GM23338 (cell line): ENCODE measurements at regions not wholly inside any gene's neighbourhood (a gene's known extent, or its start where the extent isn't known, plus 50 kb on each side); places are given as distances from the start of the nearest gene placed in this dataset.

Experiments used
- CREB1 ChIP-seq: fragments of 250-450 bp; sonication (Bioruptor Pico); IDR thresholded peaks from 2 replicates; pipeline ENCODE4 v1.5.0; 2020; ENCODE audit warnings: low read depth, mild to moderate bottlenecking, moderate library complexity
- EZH2 ChIP-seq: fragments of 200-600 bp; sonication (generic); IDR thresholded peaks from one replicate; pipeline ENCODE4 v1.8.0; 2017; ENCODE audit warnings: antibody characterized with exemption, mild to moderate bottlenecking, low read depth; ENCODE audit not compliant: unreplicated experiment
- EZH2phosphoT487 ChIP-seq: fragments of 200-600 bp; sonication (generic); IDR thresholded peaks from one replicate; pipeline ENCODE4 v1.8.1; 2018; ENCODE audit warnings: antibody characterized with exemption; ENCODE audit not compliant: unreplicated experiment
- JUNB ChIP-seq: IDR thresholded peaks from one replicate; pipeline ENCODE4 v1.6.1; 2016; ENCODE audit warnings: antibody characterized with exemption; ENCODE audit not compliant: unreplicated experiment
- NANOG ChIP-seq: IDR thresholded peaks from 2 replicates; pipeline ENCODE4 v1.6.1; 2016; ENCODE audit warnings: antibody characterized with exemption, borderline replicate concordance
- POLR2AphosphoS5 ChIP-seq: IDR thresholded peaks from 2 replicates; pipeline ENCODE4 v1.6.1; 2016; ENCODE audit warnings: antibody characterized with exemption, low read depth
- STAT1 ChIP-seq: IDR thresholded peaks from one replicate; pipeline ENCODE4 v1.6.1; 2016; ENCODE audit warnings: antibody characterized with exemption; ENCODE audit not compliant: unreplicated experiment
- ZNF114 ChIP-seq: fragments of 250-450 bp; sonication (Bioruptor Pico); IDR thresholded peaks from 2 replicates; pipeline ENCODE4 v1.5.0; 2020; ENCODE audit warnings: mild to moderate bottlenecking, moderate library complexity
- ZNF331 ChIP-seq: fragments of 250-450 bp; sonication (Bioruptor Pico); IDR thresholded peaks from 2 replicates; pipeline ENCODE4 v1.5.0; 2020; ENCODE audit warnings: low read depth, mild to moderate bottlenecking, moderate library complexity
- TF ChIP-seq, protein P1 (sequence below), 2 experiments: fragments of 200-600 bp in 1 of 2; sonication (generic) in 1 of 2; conservative IDR thresholded peaks; 2 replicates each; pipeline versions ENCODE4 v1.5.1 to v1.6.1; 2016 to 2017; ENCODE audit warnings: antibody characterized with exemption in 2 of 2, low read depth in 2 of 2, mild to moderate bottlenecking in 2 of 2, moderate library complexity in 1 of 2
- TF ChIP-seq, protein P2 (sequence below): IDR thresholded peaks from one replicate; pipeline ENCODE4 v1.6.1; 2018; ENCODE audit warnings: antibody characterized with exemption; ENCODE audit not compliant: unreplicated experiment
- TF ChIP-seq, protein P3 (sequence below): IDR thresholded peaks from 2 replicates; pipeline ENCODE4 v1.6.1; 2016; ENCODE audit warnings: antibody characterized with exemption

DNA sequence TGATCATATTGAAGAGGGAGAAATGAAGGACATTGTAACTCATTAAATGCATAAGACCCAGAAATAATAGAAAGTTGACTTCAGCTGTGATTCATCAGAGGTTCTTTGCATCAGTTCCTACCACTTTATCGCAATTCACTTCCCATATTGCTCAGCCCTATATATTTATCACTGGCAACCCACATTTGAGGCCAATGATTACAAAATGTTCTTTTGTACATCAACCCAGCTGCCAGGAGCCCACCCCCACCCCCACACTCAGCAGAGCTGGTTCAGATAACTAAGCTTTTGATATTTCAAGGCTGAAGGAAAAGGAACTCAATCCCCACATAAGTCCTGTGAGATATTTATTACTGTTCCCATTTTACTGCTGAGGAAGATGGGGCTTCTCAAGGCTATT, 51.2 kb upstream of the TMPO start:
- TF ChIP-seq, protein P1, sequence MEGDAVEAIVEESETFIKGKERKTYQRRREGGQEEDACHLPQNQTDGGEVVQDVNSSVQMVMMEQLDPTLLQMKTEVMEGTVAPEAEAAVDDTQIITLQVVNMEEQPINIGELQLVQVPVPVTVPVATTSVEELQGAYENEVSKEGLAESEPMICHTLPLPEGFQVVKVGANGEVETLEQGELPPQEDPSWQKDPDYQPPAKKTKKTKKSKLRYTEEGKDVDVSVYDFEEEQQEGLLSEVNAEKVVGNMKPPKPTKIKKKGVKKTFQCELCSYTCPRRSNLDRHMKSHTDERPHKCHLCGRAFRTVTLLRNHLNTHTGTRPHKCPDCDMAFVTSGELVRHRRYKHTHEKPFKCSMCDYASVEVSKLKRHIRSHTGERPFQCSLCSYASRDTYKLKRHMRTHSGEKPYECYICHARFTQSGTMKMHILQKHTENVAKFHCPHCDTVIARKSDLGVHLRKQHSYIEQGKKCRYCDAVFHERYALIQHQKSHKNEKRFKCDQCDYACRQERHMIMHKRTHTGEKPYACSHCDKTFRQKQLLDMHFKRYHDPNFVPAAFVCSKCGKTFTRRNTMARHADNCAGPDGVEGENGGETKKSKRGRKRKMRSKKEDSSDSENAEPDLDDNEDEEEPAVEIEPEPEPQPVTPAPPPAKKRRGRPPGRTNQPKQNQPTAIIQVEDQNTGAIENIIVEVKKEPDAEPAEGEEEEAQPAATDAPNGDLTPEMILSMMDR (conservative IDR thresholded peaks at IDR 0.05; ENCODE audit: low read depth in 2 of 2), result no peak
- TF ChIP-seq CREB1 (no peak), EZH2 (no peak), POLR2AphosphoS5 (no peak), EZH2phosphoT487 (no peak), JUNB (no peak), ZNF114 (CRISPR knock-in tag) (no peak), STAT1 (no peak), NANOG (no peak), ZNF331 (CRISPR knock-in tag) (no peak)
- TF ChIP-seq, protein P2, sequence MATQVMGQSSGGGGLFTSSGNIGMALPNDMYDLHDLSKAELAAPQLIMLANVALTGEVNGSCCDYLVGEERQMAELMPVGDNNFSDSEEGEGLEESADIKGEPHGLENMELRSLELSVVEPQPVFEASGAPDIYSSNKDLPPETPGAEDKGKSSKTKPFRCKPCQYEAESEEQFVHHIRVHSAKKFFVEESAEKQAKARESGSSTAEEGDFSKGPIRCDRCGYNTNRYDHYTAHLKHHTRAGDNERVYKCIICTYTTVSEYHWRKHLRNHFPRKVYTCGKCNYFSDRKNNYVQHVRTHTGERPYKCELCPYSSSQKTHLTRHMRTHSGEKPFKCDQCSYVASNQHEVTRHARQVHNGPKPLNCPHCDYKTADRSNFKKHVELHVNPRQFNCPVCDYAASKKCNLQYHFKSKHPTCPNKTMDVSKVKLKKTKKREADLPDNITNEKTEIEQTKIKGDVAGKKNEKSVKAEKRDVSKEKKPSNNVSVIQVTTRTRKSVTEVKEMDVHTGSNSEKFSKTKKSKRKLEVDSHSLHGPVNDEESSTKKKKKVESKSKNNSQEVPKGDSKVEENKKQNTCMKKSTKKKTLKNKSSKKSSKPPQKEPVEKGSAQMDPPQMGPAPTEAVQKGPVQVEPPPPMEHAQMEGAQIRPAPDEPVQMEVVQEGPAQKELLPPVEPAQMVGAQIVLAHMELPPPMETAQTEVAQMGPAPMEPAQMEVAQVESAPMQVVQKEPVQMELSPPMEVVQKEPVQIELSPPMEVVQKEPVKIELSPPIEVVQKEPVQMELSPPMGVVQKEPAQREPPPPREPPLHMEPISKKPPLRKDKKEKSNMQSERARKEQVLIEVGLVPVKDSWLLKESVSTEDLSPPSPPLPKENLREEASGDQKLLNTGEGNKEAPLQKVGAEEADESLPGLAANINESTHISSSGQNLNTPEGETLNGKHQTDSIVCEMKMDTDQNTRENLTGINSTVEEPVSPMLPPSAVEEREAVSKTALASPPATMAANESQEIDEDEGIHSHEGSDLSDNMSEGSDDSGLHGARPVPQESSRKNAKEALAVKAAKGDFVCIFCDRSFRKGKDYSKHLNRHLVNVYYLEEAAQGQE, result no peak
- TF ChIP-seq, protein P3, sequence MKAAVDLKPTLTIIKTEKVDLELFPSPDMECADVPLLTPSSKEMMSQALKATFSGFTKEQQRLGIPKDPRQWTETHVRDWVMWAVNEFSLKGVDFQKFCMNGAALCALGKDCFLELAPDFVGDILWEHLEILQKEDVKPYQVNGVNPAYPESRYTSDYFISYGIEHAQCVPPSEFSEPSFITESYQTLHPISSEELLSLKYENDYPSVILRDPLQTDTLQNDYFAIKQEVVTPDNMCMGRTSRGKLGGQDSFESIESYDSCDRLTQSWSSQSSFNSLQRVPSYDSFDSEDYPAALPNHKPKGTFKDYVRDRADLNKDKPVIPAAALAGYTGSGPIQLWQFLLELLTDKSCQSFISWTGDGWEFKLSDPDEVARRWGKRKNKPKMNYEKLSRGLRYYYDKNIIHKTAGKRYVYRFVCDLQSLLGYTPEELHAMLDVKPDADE, result no peak
